A673 (cell line): ENCODE measurements at regions not wholly inside any gene's neighbourhood (a gene's known extent, or its start where the extent isn't known, plus 50 kb on each side); places are given as distances from the start of the nearest gene placed in this dataset.

Source experiments
- BruUV-seq: library from RNA; stranded (reverse); fragments of 400-500 nt; replicated peaks from 2 replicates; lab custom pipeline; 2021; lab: Mats Ljungman, UMichigan
- CTCF ChIA-PET: fragments of 300-600 bp; sonication (Branson Sonifier 250); formaldehyde crosslinking; loops from one replicate; lab custom pipeline; 2022; ENCODE audit warnings: antibody characterized with exemption; lab: Charles Lee
- POLR2A ChIA-PET: fragments of 300-600 bp; sonication (Branson Sonifier 250); formaldehyde crosslinking; loops from one replicate; lab custom pipeline; 2022; ENCODE audit warnings: antibody characterized with exemption; ENCODE audit not compliant: low non-redundant PET; lab: Charles Lee
- DNase-seq: peaks from one replicate; pipeline ENCODE4 v3.0.0-alpha.2; 2015; ENCODE audit warnings: low spot score
- H3K27ac ChIP-seq: fragments of 200-600 bp; sonication (generic); 2 replicates; pipeline ENCODE4 v1.5.1; 2016; ENCODE audit warnings: mixed run types, low read depth, mild to moderate bottlenecking, mixed read lengths, antibody characterized with exemption, low read length; ENCODE audit not compliant: poor library complexity, severe bottlenecking
- H3K27me3 ChIP-seq: fragments of 200-600 bp; sonication (generic); replicated peaks from 2 replicates; pipeline ENCODE4 v1.6.1; 2017; ENCODE audit warnings: mixed run types, low read depth, mild to moderate bottlenecking, mixed read lengths, antibody characterized with exemption, low read length; ENCODE audit not compliant: insufficient read depth, poor library complexity
- H3K36me3 ChIP-seq: fragments of 200-600 bp; sonication (generic); 2 replicates; pipeline ENCODE4 v1.6.1; 2016; ENCODE audit warnings: mixed run types, mild to moderate bottlenecking, mixed read lengths, antibody characterized with exemption, low read length; ENCODE audit not compliant: insufficient read depth, poor library complexity, severe bottlenecking
- H3K4me1 ChIP-seq: fragments of 200-600 bp; sonication (generic); 2 replicates; pipeline ENCODE4 v1.6.1; 2017; ENCODE audit warnings: mixed run types, mild to moderate bottlenecking, mixed read lengths, antibody characterized with exemption, low read length; ENCODE audit not compliant: insufficient read depth, poor library complexity, severe bottlenecking
- H3K4me3 ChIP-seq: fragments of 200-600 bp; sonication (generic); 2 replicates; pipeline ENCODE4 v1.5.1; 2016; ENCODE audit warnings: low read depth, mixed run types, mild to moderate bottlenecking, mixed read lengths, low read length; ENCODE audit not compliant: poor library complexity, severe bottlenecking
- H3K9me3 ChIP-seq: fragments of 200-600 bp; sonication (generic); 2 replicates; pipeline ENCODE4 v1.6.1; 2016; ENCODE audit warnings: mixed run types, low read depth, mild to moderate bottlenecking, mixed read lengths, antibody characterized with exemption, low read length; ENCODE audit not compliant: poor library complexity, severe bottlenecking
- CTCF ChIP-seq: fragments of 300-800, 200-600 bp; sonication (generic); conservative IDR thresholded peaks from 2 replicates; pipeline ENCODE4 v1.5.1; 2017; ENCODE audit warnings: low read depth, mild to moderate bottlenecking, antibody characterized with exemption, low read length, moderate library complexity, mixed read lengths
- EZH2 ChIP-seq: fragments of 200-600 bp; sonication (generic); IDR thresholded peaks from 2 replicates; pipeline ENCODE4 v1.6.1; 2017; ENCODE audit warnings: borderline replicate concordance, low read depth, mild to moderate bottlenecking, mixed read lengths, antibody characterized with exemption, low read length; ENCODE audit not compliant: poor library complexity, severe bottlenecking
- intact Hi-C: fragments of 100-400 bp; cut with micrococcal nuclease; formaldehyde crosslinking; loops from one replicate; pipeline ENCODE4 v1.10.0; 2022; ENCODE audit not compliant: unreplicated experiment

GRCh38 chrX:80602036-80602860 lies 182.0 kb downstream of the TENT5D start:
- Histone ChIP-seq H3K36me3 (no peaks in the 10 kb centered on the region), H3K4me3 (no peak overlapping the region), H3K27me3 (no peaks in the 10 kb centered on the region), H3K4me1 (no peaks in the 10 kb centered on the region), H3K9me3 (no peaks in the 10 kb centered on the region), H3K27ac (no peak overlapping the region)
- TF ChIP-seq CTCF (no peak), EZH2 (no peak)
- ChIA-PET CTCF (no interaction called here), POLR2A (no interaction called here)
- BruUV-seq: no TSS peak
- no peak for DNase-seq
- intact Hi-C loops: no loop called here
